ENCODE measurements at regions not wholly inside any gene's neighbourhood (a gene's known extent, or its start where the extent isn't known, plus 50 kb on each side); places are given as distances from the start of the nearest gene placed in this dataset.
A peak's percentile ranks its signal among the peaks of the same experiment; 100 is the strongest.
"Not testable (repeated sequence)": the region's sequence is repeated elsewhere in the genome, so short reads cannot be mapped to it uniquely, and the experiment has no call there.

- DNase-seq: no peak
Measured at GRCh38 chr9:73890685-73891277, 606.4 kb upstream of the RORB start.

- DNase-seq: no peak
Measured at GRCh38 chr9:73892335-73892734, 604.8 kb upstream of the RORB start.

- DNase-seq: no peak
Measured at GRCh38 chr9:73893230-73893629, 603.9 kb upstream of the RORB start.

DNA sequence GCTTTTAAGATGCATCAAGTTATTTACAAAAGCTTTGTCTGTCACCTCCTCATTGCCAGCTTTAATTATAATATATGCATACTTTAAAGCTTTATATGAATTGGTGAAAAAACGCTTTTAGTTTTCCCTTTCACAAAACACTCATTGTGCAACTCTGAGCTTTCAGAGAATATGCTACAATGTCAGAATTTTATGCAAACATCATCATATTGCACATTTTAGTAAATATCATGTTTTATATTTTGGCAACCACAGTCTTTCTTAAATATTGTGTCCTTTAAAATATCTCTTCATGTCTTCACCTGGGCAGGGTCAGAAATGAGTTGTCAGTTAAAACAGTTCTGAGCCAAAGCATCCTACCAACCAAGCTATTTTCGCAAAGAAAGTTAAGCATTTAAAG lies 601.1 kb upstream of the RORB start:
- no peak for DNase-seq

DNA sequence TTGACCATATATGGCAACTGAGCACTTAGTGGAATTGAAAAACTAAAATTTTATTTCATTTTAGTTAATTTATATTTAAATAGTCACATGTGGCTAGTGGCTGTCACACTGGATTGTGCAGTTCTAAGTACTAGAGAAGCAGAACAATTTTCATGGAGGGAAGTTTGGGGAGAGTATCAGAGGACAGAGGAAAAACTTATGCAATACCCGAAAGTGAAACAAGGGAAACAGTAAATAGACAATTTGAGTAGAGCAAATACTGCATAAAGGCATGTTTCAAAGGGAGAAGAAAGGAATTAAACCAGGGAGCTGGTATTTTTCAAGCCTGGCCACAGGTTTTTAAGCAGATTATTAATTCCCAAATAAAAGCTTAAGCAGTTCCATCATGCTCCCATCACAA lies 590.5 kb upstream of the RORB start:
- DNase-seq: no peak

DNA sequence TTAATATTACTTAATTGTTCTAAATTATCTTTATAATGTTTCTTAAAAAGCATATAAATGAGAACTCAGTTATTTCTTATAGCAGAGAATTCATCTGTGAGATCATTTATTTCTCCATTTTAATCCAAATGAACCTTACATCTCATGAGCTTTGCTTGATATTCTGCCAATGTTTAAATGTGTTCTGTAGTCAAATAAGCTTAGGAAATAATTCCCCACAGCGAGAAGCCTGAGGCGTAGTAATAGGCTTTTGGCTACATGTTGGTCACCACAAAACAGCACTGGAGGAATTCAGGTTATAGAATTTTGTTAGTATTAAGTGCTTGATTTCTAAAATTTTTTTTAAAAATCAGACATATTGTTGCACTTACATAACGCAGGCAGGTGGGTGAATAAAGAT lies 585.3 kb upstream of the RORB start:
- DNase-seq: no peak

- DNase-seq: no peak
Measured at GRCh38 chr9:73916016-73916673, 581.0 kb upstream of the RORB start.

DNA sequence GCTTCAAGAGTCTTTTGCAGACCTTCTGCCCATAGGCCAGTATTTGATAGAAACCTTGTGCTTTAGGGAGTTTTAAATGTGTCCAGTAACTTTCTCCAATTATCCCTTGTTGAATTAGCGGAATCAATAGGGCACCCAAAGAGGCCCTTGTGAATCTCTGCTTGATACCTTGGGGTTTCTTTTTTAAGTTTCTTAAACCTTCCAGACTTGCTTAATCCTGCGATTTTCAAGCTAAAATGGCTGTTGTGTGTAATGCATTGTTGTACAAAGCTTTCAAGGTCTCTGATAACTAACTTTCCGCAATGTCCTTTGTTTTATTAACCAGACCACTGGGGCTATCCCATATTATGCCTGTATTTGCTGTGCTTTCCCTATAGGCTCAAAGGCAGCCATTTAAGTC lies 577.4 kb upstream of the RORB start:
- DNase-seq: no peak

DNA sequence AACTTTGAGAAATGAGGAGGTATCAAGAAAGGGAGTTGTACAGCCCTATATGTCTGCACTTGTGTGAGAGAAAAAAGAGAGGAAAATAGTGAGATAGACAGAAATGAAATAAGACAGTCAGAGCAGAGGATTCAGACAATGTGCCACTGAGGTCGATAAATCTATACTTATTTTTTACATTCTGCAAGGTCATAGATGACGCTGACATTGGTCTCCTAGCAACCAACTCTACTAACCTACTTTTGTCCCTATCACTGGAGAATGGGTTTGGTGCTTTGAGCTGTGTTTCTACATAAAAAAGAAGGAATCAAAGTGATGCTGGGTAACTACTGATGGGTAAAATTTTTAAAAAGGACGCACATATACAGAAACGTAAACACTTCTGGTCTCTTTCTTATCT lies 573.3 kb upstream of the RORB start:
- no peak for DNase-seq

DNA sequence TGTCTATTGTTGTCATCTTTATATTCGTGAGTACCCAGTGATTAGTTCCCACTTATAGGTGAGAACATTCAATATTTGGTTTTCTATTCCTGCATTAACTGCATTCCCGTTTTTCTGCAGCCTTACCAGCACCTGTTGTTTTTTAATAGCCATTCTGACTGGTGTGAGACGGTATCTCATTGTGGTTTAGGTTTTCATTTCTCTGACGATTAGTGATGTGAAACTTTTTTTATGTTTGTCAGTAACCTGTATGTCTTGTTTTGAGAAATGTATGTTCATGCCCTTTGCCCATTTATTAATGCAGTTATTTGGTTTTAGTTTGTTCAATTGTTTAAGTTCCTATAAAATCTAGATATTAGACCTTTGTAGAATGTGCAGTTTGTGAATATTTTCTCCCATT lies 546.0 kb upstream of the RORB start:
- no peak for DNase-seq

DNA sequence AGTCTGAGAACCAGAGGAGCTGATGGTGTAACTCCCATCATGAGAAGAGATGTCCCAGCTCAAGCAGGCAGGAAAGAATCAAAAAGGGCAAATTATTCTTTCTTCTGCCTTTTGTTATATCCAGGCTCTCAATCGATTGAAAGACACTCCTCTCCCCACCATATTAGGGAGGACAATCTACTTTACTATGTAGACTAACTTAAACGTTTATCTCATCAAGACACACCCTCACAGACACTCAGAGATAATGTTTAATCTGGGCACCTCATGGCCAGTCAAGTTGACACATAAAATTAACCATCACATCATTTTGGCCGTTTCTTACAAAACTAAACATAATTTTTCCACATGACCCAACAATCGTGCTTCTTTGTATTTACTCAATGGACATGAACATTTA lies 534.3 kb upstream of the RORB start:
- no peak for DNase-seq

- DNase-seq: no peak
Measured at GRCh38 chr9:73969936-73970335, 527.2 kb upstream of the RORB start.

DNA sequence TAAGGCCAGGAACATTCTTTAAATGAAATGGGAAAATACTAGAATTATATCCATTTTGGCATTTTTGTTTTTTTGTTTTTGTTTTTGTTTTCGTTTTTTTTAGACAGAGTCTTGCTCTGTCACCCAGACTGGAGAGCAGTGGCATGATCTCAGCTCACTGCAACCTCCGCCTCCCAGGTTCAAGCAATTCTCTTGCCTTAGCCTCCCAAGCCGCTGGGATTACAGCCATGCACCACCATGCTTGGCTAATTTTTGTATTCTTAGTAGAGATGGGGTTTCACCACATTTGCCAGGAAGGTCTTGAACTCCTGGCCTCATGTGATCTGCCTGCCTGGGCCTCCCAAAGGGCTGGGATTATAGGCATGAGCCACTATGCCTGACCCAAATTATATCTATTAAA lies 520.7 kb upstream of the RORB start:
- DNase-seq: not testable (repeated sequence)

- DNase-seq: peak; percentile 39
Measured at GRCh38 chr9:73979894-73980264, 517.3 kb upstream of the RORB start.

GRCh38 chr9:73980754-73981153 lies 516.4 kb upstream of the RORB start:
- no peak for DNase-seq

DNA sequence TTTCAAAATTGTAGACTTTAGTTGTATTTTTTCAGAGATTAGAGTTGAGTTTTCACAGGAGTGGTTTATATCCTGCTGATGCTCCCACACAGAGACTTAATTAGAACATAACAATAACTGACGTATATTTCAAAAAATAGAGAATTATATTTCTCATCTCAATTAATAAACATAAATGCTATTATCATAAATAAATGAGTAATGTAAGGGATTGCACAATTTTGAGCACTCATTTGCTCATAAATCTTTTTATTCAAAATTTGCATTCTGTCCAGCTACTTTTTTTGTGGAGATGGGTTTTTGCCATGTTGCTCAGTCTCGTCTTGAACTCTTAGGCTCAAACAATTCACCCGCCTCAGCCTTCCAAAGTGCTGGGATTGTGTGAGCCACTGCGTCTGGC lies 515.7 kb upstream of the RORB start:
- DNase-seq: no peak

DNA sequence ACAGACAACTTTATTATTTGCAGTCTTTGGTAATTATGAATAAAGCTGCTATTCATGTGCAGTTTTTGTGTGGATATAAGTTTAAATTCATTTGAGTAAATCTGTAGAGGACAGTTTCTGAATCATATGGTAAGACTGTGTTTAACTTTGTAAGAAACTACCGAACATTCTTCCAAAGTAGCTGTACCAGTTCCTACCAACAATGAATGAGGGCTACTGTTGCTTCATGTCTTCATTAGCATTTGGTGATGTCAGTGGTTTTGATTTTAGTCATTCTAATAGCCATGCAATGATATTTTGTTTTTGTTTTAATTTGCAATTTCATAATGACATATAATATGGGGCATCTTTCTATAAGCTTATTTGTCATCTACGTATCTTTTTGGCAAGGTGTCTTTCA lies 501.3 kb upstream of the RORB start:
- DNase-seq: no peak

GRCh38 chr9:73996844-73997243 lies 500.3 kb upstream of the RORB start:
- DNase-seq: no peak

DNA sequence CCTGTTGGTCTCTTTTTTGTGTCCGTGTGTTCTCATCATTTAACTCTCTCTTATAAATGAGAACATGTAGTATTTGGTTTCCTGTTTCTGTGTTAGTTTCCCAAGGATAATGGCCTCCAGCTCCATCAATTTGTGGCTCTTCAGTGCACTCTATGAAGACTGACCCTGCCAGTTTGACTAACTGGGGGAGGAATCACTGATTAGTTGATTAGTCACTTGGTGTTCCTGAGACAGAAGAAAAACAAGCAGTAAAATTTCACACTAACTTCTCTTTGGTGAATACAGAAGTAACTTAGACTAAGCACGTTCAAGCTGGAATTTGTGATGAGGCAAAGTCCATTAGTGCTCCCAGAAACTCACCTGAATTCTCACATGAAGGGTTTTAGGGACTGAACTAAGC lies 495.8 kb upstream of the RORB start:
- DNase-seq: no peak

DNA sequence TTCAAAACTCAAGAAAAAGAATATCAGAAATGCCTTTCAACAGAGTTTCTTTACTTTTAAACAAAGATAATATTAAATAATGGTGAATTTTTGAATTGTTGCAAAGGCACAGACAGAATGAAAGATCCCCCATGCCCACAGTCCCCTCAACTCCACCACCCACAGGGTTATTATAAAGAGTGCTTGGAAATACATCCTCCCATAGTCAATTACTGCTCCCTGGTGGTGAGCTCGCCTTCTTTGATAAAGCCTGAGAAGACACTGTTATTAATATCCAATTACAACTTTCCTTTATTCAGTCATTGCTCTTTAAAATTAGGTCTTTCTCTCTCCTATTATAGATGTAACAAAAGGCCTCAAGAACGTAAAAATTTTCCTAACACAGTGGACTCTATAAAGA lies 490.2 kb upstream of the RORB start:
- DNase-seq: no peak

- no peak for DNase-seq
Measured at GRCh38 chr9:74007833-74008232, 489.3 kb upstream of the RORB start.

DNA sequence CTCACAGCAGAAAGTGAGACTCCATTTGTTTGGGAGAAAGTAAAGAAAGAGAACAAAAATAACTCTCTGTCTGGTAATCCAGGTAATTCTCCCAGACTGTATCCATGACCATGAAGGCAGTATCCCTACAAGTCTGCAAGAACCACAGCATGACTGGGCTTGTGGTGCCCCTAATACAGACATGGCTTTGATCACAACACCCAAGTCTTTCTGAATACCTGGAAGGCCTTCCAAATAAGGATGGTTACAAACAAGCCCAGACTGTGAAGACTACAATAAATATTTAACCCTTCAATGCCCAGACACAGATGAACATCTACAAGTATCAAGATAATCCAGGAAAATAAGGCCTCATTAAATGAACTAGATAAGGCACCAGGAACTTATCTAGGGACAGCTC lies 481.1 kb upstream of the RORB start:
- no peak for DNase-seq

DNA sequence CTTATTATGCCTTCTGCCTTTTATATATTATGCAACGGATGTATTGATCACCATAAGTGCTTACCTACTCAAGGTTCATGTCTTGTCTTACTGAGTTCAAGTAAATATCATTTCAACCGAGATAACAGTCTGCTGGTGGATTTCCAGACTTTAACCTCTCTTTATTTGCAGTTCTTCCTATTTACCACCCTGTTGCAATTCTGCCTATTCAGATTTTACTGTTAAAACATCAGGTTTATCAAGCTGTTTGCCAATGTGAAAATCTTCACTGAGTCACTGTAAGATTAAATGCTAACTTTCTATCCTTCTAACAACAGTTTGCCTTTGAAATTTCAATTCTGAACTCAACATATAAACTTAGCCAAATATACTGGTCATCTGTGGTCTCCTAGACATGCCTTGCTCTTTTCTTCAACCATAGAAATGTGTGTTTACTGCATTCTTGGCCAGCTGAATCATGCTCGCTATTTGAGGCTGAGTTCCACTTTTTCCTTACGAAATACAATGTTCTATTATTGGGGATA lies 471.7 kb upstream of the RORB start:
- DNase-seq: no peak

- no peak for DNase-seq
Measured at GRCh38 chr9:74032421-74032820, 464.7 kb upstream of the RORB start.

- DNase-seq: no peak
Measured at GRCh38 chr9:74035786-74036185, 461.3 kb upstream of the RORB start.
